GM21825 (cell line): ENCODE measurements at regions not wholly inside any gene's neighbourhood (a gene's known extent, or its start where the extent isn't known, plus 50 kb on each side); places are given as distances from the start of the nearest gene placed in this dataset.
"Not testable (repeated sequence)": the region's sequence is repeated elsewhere in the genome, so short reads cannot be mapped to it uniquely, and the experiment has no call there.

ENCODE experiments used
- ATAC-seq: cut with Tn5 transposase; IDR thresholded peaks from one replicate; pipeline ENCODE4 v1.9.1; 2021; ENCODE audit warnings: mild to moderate bottlenecking, moderate library complexity; ENCODE audit not compliant: unreplicated experiment

- no peak for ATAC-seq
These were observed 470.8 kb downstream of the NKX6-1 start for GRCh38 chr4:84028340-84028739.

DNA sequence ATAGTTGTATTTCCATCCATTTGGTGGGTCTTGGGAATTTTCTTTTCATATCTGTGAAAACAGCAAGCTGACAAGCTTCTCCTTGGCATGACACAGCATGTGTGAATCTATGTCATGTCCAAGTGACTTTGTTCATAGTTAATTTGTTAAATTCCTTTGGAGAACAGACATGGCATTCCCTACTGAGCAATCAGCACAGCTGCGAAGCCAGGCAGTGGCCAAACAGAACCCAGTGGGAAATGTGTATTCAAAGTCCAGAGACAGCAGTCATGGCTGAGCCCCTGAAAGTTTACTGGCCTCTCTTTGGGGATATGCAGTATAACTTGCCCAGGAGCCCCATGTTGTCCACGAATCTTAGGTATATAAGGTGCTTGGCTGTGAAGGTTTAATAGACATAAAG is 474.7 kb downstream of the NKX6-1 start:
- no peak for ATAC-seq

- ATAC-seq, result no peak
These were observed 476.5 kb downstream of the NKX6-1 start for GRCh38 chr4:84022564-84022963.

- ATAC-seq, result no peak
These were observed 479.5 kb downstream of the NKX6-1 start for GRCh38 chr4:84019626-84020025.

GRCh38 chr4:84003046-84003445 is 467.1 kb downstream of the GPAT3 start:
- ATAC-seq, result no peak

- ATAC-seq, result no peak
These were observed 466.1 kb downstream of the GPAT3 start for GRCh38 chr4:84001876-84002569.

DNA sequence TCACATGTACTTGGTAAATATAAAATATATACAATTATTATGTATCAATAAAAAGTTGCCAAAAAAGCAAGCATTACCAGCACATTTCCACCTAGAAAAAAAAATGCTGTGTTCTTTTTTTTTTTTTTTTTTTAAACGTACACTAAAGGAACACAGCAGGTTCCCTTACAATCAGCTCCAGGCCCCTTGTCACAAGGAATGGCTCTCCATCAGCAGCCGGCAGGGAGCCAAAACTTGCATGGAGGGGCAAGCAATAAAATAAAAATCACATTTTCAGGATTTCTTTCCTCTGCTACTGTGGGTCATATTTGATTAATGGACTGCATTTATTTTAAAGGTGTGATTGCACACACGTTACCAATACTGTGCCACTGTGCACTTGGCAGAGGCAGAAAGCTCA is 460.3 kb downstream of the GPAT3 start:
- ATAC-seq, result no peak

DNA sequence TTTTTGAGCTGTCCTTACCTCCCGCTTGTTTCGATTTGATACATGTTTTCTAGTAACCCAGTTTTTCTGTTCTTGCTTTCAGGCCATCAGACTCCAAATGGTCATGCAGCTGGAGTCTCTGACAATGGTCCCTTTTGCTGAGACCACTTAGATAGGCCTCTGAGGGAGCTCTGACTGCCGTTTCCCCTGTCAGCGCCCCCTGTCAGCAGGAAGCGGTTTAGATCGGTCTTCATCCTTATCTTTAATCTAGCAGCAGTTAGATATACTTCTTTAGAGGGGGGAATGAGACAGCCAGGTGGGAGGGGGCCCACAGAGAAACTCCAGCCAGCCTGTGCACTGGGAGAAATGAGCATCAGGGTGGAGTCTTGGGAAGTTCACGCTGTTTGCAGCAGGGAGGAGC is 457.9 kb downstream of the GPAT3 start:
- no peak for ATAC-seq

DNA sequence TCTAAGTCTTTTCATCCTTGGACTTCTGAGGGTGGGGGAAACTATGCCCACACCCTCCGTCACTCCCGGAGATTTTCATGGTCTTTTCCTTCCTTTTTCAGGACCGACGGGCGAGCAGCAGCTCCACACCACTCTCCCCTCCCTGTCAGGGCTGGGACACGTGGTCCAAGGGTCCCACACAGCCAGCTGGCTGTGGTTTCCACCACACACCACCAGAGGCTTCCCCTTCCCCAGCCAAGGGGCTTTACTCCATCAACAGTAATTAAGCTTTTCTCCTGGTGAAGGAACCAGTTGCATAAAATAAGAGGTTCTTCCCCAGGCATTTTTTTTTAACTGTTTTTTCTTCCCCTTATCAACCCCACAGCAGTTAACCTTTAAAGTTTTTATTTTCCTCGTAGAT is 453.9 kb downstream of the GPAT3 start:
- no peak for ATAC-seq

DNA sequence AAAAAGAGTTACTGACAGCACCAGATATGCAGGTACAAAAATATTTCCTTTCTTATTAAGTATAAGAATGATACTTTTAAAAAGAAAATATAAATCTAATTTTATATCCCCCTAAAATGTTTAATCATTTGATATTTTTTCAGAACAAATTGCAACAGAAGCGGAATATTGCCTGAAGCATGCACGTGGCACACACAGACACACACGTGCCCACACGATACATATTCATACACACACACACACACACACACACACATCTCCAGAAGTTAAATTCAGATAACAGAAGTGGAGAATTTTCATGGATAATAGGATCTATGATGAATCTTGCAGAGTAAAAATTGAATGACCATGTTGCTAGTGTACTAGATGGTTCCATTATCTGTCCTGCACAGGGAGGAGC is 445.2 kb downstream of the GPAT3 start:
- no peak for ATAC-seq

GRCh38 chr4:83979773-83980172 is 443.9 kb downstream of the GPAT3 start:
- no peak for ATAC-seq

DNA sequence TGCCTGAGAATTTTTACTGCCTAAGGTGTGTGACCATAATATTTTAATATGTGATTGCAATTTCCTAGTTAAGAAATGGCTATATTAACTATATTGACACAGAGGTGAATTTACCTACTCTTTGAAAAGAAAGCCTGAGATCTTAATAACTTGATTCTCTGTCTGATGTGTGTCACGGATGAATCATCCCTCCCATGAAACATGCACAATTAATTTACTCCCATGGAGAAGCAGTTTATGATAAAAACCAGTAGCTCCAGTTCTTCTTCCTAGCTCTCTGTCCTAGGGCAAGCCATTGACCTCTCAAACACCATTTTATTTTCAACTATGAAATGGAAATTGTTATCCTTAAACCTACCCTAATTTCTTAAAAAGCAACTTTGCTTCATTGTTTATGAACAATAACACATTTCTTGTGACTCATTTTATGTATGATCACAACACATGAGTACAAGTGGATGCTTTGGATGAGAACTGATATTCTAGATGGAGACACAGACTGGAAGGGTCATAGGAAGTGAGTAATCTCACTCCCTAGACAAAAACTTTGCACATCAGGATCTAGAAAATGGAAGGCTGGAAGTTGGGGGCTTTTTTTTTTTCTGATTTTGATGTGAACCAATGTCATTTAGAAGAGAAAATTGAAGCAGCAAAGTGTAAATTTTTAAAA is 438.3 kb downstream of the GPAT3 start:
- ATAC-seq, result no peak

DNA sequence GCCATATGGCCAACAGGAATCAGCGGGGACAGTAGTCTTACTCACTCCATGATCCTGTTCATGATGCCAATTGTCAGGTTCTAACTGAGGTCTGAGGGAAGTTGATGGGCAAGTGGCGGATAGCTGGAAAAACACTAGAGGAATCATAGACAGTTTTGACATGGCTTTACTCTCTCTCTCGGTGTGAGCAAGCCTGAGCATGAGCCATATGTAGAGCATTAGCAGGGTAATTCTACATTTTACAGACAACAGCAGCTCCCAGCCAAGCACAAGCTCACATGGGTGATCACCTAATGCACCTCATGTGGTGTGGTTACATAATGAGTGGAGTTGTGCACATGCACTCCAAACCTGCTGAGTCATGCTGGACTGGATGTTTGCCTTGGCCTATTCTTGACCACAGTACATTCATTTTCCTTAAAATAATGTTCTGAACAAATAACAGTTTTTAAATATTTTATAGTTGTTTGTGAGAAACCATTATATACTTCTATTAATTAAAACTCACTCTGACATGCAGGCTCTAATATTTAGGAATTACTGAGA is 429.2 kb downstream of the GPAT3 start:
- no peak for ATAC-seq

GRCh38 chr4:83962492-83962891 is 426.6 kb downstream of the GPAT3 start:
- no peak for ATAC-seq

DNA sequence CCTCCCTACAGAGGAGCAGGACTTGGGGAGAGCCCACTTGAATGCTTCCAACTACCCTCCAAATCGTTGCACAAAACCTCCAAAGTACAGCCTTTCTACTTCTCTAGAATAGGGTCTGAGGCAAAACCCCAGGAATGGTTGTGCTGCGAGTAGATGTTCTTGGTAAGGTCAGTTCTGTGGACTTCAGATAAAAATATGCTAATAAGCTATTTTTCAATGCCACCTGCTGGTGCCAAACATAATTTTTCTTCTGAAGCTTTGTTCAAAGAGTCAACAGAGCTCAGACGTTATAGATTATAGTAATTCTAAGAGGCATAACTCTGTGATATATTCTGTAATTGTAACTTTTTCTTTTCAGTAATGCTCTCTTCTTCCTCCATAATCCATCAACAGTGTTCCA is 425.7 kb downstream of the GPAT3 start:
- ATAC-seq, result no peak

DNA sequence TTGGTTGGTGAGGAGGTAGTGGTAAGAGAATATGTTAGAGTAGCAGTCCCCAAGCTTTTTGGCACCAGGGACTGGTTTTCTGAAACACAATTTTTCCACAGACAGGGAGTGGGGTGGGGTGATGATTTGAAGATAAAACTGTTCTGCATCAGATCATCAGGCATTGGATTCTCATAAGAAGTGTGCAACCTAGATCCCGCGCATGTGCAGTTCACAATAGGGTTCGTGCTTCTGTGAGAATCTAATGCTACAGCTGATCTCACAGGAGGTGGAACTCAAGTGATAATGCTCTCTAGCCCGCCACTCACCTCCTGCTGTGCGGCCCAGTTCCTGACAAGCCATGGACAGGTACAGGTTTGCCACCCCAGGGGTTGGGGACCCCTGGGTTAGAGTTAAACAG is 423.3 kb downstream of the GPAT3 start:
- no peak for ATAC-seq

DNA sequence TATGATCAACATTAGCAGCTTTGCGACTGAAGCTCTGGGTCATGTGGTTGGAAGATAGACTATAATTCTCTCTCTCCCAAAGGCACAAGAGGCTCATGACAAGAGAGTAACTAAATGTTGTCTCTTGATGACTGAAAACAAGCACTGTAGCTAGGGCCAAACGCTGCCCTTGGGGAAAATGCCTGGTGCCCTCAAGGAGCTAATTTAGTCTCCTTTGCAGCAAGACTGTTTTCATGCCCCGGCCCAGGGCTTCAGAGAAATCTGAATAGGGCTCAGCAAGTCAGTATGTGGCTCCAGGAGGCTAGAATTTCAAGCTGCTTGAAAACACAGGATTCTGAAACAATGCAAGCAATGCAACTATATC is 411.9 kb downstream of the GPAT3 start:
- no peak for ATAC-seq

GRCh38 chr4:83947125-83947829 is 411.4 kb downstream of the GPAT3 start:
- ATAC-seq, result no peak

- not testable (repeated sequence) for ATAC-seq
These were observed 407.8 kb downstream of the GPAT3 start for GRCh38 chr4:83943691-83944090.

GRCh38 chr4:83932750-83933391 is 397.0 kb downstream of the GPAT3 start:
- no peak for ATAC-seq

- ATAC-seq, result no peak
These were observed 395.9 kb downstream of the GPAT3 start for GRCh38 chr4:83931659-83932438.
